Suprapubic skin (tissue), 4 donors: ENCODE measurements at regions not wholly inside any gene's neighbourhood (a gene's known extent, or its start where the extent isn't known, plus 50 kb on each side); places are given as distances from the start of the nearest gene placed in this dataset.

Experiments used
- CTCF ChIP-seq, 2 donors: fragments of 200-600 bp in 1 of 2; fragments of 450-650 bp in 1 of 2; sonication (generic) in 1 of 2; IDR thresholded peaks; one replicate each; pipeline ENCODE4 v1.5.1; 2016 to 2019; ENCODE audit warnings: antibody characterized with exemption in 2 of 2, mild to moderate bottlenecking in 1 of 2, moderate library complexity in 1 of 2
- POLR2A ChIP-seq, 2 donors: fragments of 450-650 bp; IDR thresholded peaks; one replicate each; pipeline ENCODE4 v1.6.1; 2017; ENCODE audit warnings: antibody characterized with exemption in 2 of 2, mild to moderate bottlenecking in 2 of 2, moderate library complexity in 2 of 2
- POLR2AphosphoS5 ChIP-seq, 3 donors: sonication (generic); formaldehyde crosslinking; IDR thresholded peaks; one replicate each; pipeline ENCODE4 v1.6.1; 2017; ENCODE audit warnings: antibody characterized with exemption in 3 of 3

DNA sequence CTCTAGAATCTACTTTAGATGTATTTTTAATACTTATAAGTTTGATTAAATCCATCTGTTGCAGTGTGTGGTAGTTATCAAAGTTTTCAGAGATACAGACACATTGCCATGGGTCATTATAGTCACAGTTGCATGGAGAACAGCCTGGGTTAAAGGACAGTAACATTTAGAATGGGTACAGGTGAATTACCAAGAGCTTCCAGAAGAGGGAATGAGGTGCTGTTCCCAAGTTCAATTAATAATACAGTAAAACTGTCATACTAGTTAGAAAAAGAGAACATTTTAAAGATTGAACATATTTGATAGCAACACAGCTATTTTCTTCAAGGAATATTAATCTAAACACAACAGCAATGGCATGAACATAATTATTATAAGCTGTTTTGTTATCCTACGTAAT, 322.6 kb upstream of the SLC10A2 start:
- TF ChIP-seq CTCF (IDR thresholded peaks at IDR 0.05) (no peak), POLR2AphosphoS5 (IDR thresholded peaks at IDR 0.05) (no peak), POLR2A (IDR thresholded peaks at IDR 0.05) (no peak)
